MCF 10A (cell line): ENCODE measurements at regions not wholly inside any gene's neighbourhood (a gene's known extent, or its start where the extent isn't known, plus 50 kb on each side); places are given as distances from the start of the nearest gene placed in this dataset.

ENCODE experiments used
- BruUV-seq: library from RNA; stranded (reverse); fragments of 400-500 nt; replicated peaks from 2 replicates; lab custom pipeline; 2021; lab: Mats Ljungman, UMichigan
- CTCF ChIA-PET: fragments of 300-600 bp; sonication (Branson Sonifier 250); formaldehyde crosslinking; extraction: SDS; loops from one replicate; lab custom pipeline; 2021; ENCODE audit warnings: antibody characterized with exemption, inconsistent platforms; lab: Yijun Ruan, JAX
- POLR2A ChIA-PET: fragments of 300-600, 350-650 bp; sonication (Branson Sonifier 250); formaldehyde crosslinking; extraction: SDS; loops from one replicate; lab custom pipeline; 2020; ENCODE audit warnings: antibody characterized with exemption, inconsistent platforms; lab: Yijun Ruan, JAX
- DNase-seq: peaks from one replicate; pipeline ENCODE4 v3.0.0-alpha.2; 2018; ENCODE audit not compliant: unreplicated experiment
- H3K27ac Mint-ChIP-seq: one replicate; pipeline ENCODE4 v1.8.0; 2022; ENCODE audit warnings: mild to moderate bottlenecking, low read depth, mixed read lengths; ENCODE audit not compliant: unreplicated experiment
- H3K27me3 Mint-ChIP-seq: one replicate; pipeline ENCODE4 v1.8.0; 2022; ENCODE audit warnings: mixed read lengths; ENCODE audit not compliant: insufficient read depth, unreplicated experiment
- H3K36me3 Mint-ChIP-seq: one replicate; pipeline ENCODE4 v1.8.0; 2022; ENCODE audit warnings: mild to moderate bottlenecking, moderate library complexity, mixed read lengths; ENCODE audit not compliant: insufficient read depth, unreplicated experiment
- H3K4me1 Mint-ChIP-seq: one replicate; pipeline ENCODE4 v1.8.0; 2022; ENCODE audit warnings: mixed read lengths; ENCODE audit not compliant: insufficient read depth, unreplicated experiment
- H3K4me3 Mint-ChIP-seq: one replicate; pipeline ENCODE4 v1.8.0; 2022; ENCODE audit warnings: mild to moderate bottlenecking, moderate library complexity, mixed read lengths; ENCODE audit not compliant: unreplicated experiment
- H3K9me3 Mint-ChIP-seq: one replicate; pipeline ENCODE4 v1.8.0; 2022; ENCODE audit warnings: mixed read lengths; ENCODE audit not compliant: unreplicated experiment
- CTCF ChIP-seq: fragments of 200-600 bp; IDR thresholded peaks from one replicate; pipeline ENCODE4 v1.8.0; 2022; ENCODE audit warnings: antibody characterized with exemption, mild to moderate bottlenecking; ENCODE audit not compliant: unreplicated experiment
- intact Hi-C: fragments of 100-400 bp; cut with micrococcal nuclease; formaldehyde crosslinking; loops from 2 replicates; pipeline ENCODE4 v1.14.1; 2022

- ChIA-PET POLR2A (no interaction called here), CTCF (interaction anchor here (0.8 kb wide), 1 partner anchor 17 kb away, joined by 3 read pairs; no protein-coding TSS in a partner anchor)
- no TSS peak for BruUV-seq
- DNase-seq = no peak
- TF ChIP-seq CTCF = no peak
- Mint-ChIP-seq H3K4me3 (no peak overlapping the region), H3K27me3 (peaks cover 11% of the 10 kb centered on the region), H3K36me3 (no peaks in the 10 kb centered on the region), H3K9me3 (no peaks in the 10 kb centered on the region), H3K27ac (no peak overlapping the region), H3K4me1 (no peaks in the 10 kb centered on the region)
- intact Hi-C loops = no loop called here
Observed at GRCh38 chr12:13422291-13422690, 225.8 kb downstream of the EMP1 start.

GRCh38 chr12:13417516-13417915, 221.0 kb downstream of the EMP1 start:
- H3K27ac Mint-ChIP-seq = no peak overlapping the region
- no peaks in the 10 kb centered on the region for H3K36me3 Mint-ChIP-seq
- no peak overlapping the region for H3K4me3 Mint-ChIP-seq
- intact Hi-C loops = no loop called here
- no peaks in the 10 kb centered on the region for H3K4me1 Mint-ChIP-seq
- ChIA-PET CTCF (interaction anchor here (0.7 kb wide), 1 partner anchor 734 kb away, joined by 5 read pairs; no protein-coding TSS in a partner anchor), POLR2A (no interaction called here)
- H3K27me3 Mint-ChIP-seq = peaks cover 56% of the 10 kb centered on the region
- BruUV-seq = no TSS peak
- no peak for TF ChIP-seq CTCF
- no peak for DNase-seq
- no peaks in the 10 kb centered on the region for H3K9me3 Mint-ChIP-seq

GRCh38 chr12:13411287-13411686, 214.8 kb downstream of the EMP1 start:
- POLR2A ChIA-PET = no interaction called here
- no peak for DNase-seq
- H3K4me1 Mint-ChIP-seq = no peaks in the 10 kb centered on the region
- H3K9me3 Mint-ChIP-seq = no peaks in the 10 kb centered on the region
- intact Hi-C loops = no loop called here
- no peaks in the 10 kb centered on the region for H3K36me3 Mint-ChIP-seq
- CTCF ChIA-PET = no interaction called here
- no peak for TF ChIP-seq CTCF
- H3K4me3 Mint-ChIP-seq = no peak overlapping the region
- no TSS peak for BruUV-seq
- H3K27ac Mint-ChIP-seq = no peak overlapping the region
- H3K27me3 Mint-ChIP-seq = peaks cover 45% of the 10 kb centered on the region

- no peak for DNase-seq
- POLR2A ChIA-PET = interaction anchor here (0.6 to 1.1 kb wide), 2 partner anchors 26 to 405 kb away, joined by 3 read pairs; no protein-coding TSS in a partner anchor
- Mint-ChIP-seq H3K36me3 (no peaks in the 10 kb centered on the region), H3K27ac (no peak overlapping the region), H3K4me3 (no peak overlapping the region), H3K9me3 (no peaks in the 10 kb centered on the region), H3K27me3 (no peaks in the 10 kb centered on the region), H3K4me1 (no peaks in the 10 kb centered on the region)
- no peak for TF ChIP-seq CTCF
- BruUV-seq = no TSS peak
- CTCF ChIA-PET = interaction anchor here (0.9 to 1.8 kb wide), 3 partner anchors 65 to 146 kb away, joined by 3 read pairs; no protein-coding TSS in a partner anchor
- intact Hi-C loops = no loop called here
Observed at GRCh38 chr12:13405961-13406703, 209.6 kb downstream of the EMP1 start.
